ENCODE measurements at regions not wholly inside any gene's neighbourhood (a gene's known extent, or its start where the extent isn't known, plus 50 kb on each side); places are given as distances from the start of the nearest gene placed in this dataset.
"Not testable (repeated sequence)": the region's sequence is repeated elsewhere in the genome, so short reads cannot be mapped to it uniquely, and the experiment has no call there.

- no peak for DNase-seq
- H3K9me3 ChIP-seq (ENCODE audit: control insufficient read depth, low read length, poor library complexity, severe bottlenecking) = no peaks in the 10 kb centered on the region
- H3K36me3 Mint-ChIP-seq (ENCODE audit: low read depth) = no peaks in the 10 kb centered on the region
- no peaks in the 10 kb centered on the region for H3K4me1 Mint-ChIP-seq
- no peak for ATAC-seq
- no peak overlapping the region for H3K4me3 Mint-ChIP-seq
- H3K27me3 Mint-ChIP-seq = no peaks in the 10 kb centered on the region
- H3K27ac Mint-ChIP-seq = no peak overlapping the region
Measured at GRCh38 chr13:89382981-89383380, 1711.8 kb downstream of the SLITRK5 start.

GRCh38 chr13:89383891-89384290 is 1712.7 kb downstream of the SLITRK5 start:
- no peaks in the 10 kb centered on the region for H3K27me3 Mint-ChIP-seq
- H3K9me3 ChIP-seq (ENCODE audit: control insufficient read depth, low read length, poor library complexity, severe bottlenecking) = no peaks in the 10 kb centered on the region
- H3K4me3 Mint-ChIP-seq = no peak overlapping the region
- no peak for DNase-seq
- no peaks in the 10 kb centered on the region for H3K4me1 Mint-ChIP-seq
- no peak for ATAC-seq
- no peak overlapping the region for H3K27ac Mint-ChIP-seq
- no peaks in the 10 kb centered on the region for H3K36me3 Mint-ChIP-seq (ENCODE audit: low read depth)

- no peaks in the 10 kb centered on the region for H3K9me3 ChIP-seq (ENCODE audit: control insufficient read depth, low read length, poor library complexity, severe bottlenecking)
- H3K27ac Mint-ChIP-seq = no peak overlapping the region
- ATAC-seq = no peak
- no peak overlapping the region for H3K4me3 Mint-ChIP-seq
- no peaks in the 10 kb centered on the region for H3K4me1 Mint-ChIP-seq
- DNase-seq = no peak
- no peaks in the 10 kb centered on the region for H3K27me3 Mint-ChIP-seq
- no peaks in the 10 kb centered on the region for H3K36me3 Mint-ChIP-seq (ENCODE audit: low read depth)
Measured at GRCh38 chr13:89393758-89394304, 1722.7 kb downstream of the SLITRK5 start.

DNA sequence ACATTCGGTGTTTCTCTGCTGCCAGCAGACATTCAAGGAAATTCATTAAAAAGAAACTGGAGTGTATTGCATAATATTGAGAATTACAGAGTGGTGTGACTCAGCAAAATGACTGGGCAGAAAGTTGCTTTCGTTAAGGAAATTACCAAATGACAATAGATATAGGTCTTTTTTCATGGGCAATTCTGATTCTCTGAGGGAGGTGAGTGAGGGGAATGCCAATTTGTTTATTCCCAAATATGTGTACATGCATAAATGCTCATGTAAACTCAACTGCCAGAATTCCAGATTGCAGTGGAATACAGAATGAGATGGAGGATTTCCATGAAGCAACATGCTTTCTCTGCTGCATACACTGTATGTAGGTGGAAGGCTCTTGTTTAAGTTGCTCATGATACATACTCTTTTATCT is 1730.1 kb downstream of the SLITRK5 start:
- H3K9me3 ChIP-seq (ENCODE audit: control insufficient read depth, low read length, poor library complexity, severe bottlenecking) = no peaks in the 10 kb centered on the region
- no peaks in the 10 kb centered on the region for H3K36me3 Mint-ChIP-seq (ENCODE audit: low read depth)
- H3K4me1 Mint-ChIP-seq = no peaks in the 10 kb centered on the region
- H3K4me3 Mint-ChIP-seq = no peak overlapping the region
- H3K27ac Mint-ChIP-seq = no peak overlapping the region
- no peaks in the 10 kb centered on the region for H3K27me3 Mint-ChIP-seq
- DNase-seq = no peak
- ATAC-seq = no peak

DNA sequence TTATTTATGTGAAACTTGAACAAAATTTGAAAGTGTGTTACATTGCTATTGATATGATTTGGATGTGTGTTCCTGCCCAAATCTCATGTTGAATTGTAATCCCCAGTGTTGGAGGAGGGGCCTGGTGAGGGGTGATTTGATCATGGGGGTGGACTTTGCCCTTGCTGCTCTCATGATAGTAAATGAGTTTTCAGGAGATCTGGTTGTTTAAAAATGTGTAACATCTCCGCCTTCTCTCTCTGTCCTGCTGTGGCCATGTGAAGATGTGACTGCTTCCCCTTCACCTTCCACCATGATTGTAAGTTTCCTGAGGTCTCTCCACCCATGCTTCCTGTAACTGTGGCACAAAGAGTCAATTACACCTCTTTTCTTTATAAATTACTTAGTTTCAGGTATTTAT is 1731.0 kb downstream of the SLITRK5 start:
- H3K9me3 ChIP-seq (ENCODE audit: control insufficient read depth, low read length, poor library complexity, severe bottlenecking) = no peaks in the 10 kb centered on the region
- no peak overlapping the region for H3K27ac Mint-ChIP-seq
- DNase-seq (no peak), ATAC-seq (no peak)
- no peak overlapping the region for H3K4me3 Mint-ChIP-seq
- H3K36me3 Mint-ChIP-seq (ENCODE audit: low read depth) = no peaks in the 10 kb centered on the region
- H3K27me3 Mint-ChIP-seq = no peaks in the 10 kb centered on the region
- no peaks in the 10 kb centered on the region for H3K4me1 Mint-ChIP-seq

- not testable (repeated sequence) for H3K9me3 ChIP-seq (ENCODE audit: control insufficient read depth, low read length, poor library complexity, severe bottlenecking); H3K36me3 Mint-ChIP-seq (ENCODE audit: low read depth); H3K4me3 Mint-ChIP-seq; DNase-seq; H3K4me1 Mint-ChIP-seq; H3K27ac Mint-ChIP-seq; ATAC-seq; H3K27me3 Mint-ChIP-seq
Measured at GRCh38 chr13:89406096-89406495, 1734.9 kb downstream of the SLITRK5 start.

DNA sequence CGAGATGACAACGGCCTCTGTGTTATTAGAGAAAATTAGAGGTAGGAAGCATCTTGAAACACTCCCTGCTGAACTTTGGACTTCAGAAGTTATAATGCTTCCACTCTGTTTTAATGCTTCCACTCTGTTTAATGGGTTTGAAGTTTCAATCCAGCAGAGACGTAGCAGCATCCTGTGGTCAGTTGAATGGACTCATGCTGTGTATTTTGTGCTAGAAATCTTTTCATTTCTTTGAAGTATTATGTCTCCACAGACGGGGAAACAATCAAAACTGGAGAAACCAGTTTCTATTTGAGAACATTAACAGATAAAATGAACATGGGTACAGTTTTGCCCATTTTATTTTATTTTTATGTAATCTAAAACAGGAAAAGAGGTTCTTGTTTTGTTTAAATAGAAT is 1736.2 kb downstream of the SLITRK5 start:
- Mint-ChIP-seq H3K4me3 (no peak overlapping the region), H3K4me1 (no peaks in the 10 kb centered on the region), H3K27me3 (no peaks in the 10 kb centered on the region), H3K36me3 (ENCODE audit: low read depth) (no peaks in the 10 kb centered on the region), H3K27ac (no peak overlapping the region)
- H3K9me3 ChIP-seq (ENCODE audit: control insufficient read depth, low read length, poor library complexity, severe bottlenecking) = no peaks in the 10 kb centered on the region
- no peak for DNase-seq
- ATAC-seq = no peak

DNA sequence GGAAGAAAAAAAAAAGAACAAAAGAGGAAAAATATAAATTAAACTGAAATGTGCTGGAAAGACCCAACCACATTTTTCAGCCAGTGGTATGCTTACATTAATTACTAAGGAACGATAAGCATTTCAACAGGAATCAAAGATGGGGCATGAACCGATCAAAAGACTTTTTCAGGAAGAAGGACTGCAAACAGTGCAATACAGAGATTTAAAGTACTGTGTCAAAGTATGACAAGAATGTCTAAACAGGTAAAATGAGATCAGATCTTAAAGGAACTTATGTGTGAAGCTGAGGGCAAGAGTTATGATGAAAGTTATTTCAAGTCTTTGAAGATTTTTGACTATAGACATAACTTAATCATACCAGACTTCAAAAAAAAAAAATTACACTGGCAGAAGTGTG is 1761.8 kb downstream of the SLITRK5 start:
- H3K9me3 ChIP-seq (ENCODE audit: control insufficient read depth, low read length, poor library complexity, severe bottlenecking) = no peaks in the 10 kb centered on the region
- Mint-ChIP-seq H3K27ac (no peak overlapping the region), H3K27me3 (no peaks in the 10 kb centered on the region), H3K4me1 (no peaks in the 10 kb centered on the region), H3K4me3 (no peak overlapping the region), H3K36me3 (ENCODE audit: low read depth) (no peaks in the 10 kb centered on the region)
- no peak for DNase-seq
- ATAC-seq = no peak

DNA sequence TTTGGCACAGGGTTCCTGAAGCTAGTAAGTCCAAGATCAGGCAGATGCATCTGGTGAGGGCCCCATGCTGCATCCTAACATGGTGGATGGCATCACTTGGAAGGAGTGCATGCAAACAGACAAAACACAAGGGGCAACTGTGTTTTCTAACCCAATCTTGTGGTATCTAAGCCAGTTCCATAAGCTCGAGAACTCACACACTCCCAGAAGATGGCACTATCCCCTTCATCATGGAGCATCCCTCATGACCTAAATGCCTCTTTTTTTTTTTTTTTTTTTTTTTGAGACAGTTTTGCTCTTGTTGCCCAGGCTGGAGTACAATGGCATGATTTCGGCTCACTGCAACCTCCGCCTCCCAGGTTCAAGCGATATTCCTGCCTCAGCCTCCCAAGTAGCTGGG is 1763.5 kb downstream of the SLITRK5 start:
- not testable (repeated sequence) for DNase-seq; H3K9me3 ChIP-seq (ENCODE audit: control insufficient read depth, low read length, poor library complexity, severe bottlenecking); H3K4me3 Mint-ChIP-seq; H3K27ac Mint-ChIP-seq; ATAC-seq; H3K36me3 Mint-ChIP-seq (ENCODE audit: low read depth); H3K4me1 Mint-ChIP-seq; H3K27me3 Mint-ChIP-seq

- Mint-ChIP-seq H3K4me1 (no peaks in the 10 kb centered on the region), H3K27ac (no peak overlapping the region), H3K27me3 (no peaks in the 10 kb centered on the region)
Measured at GRCh38 chr13:89454681-89455080, 1783.5 kb downstream of the SLITRK5 start.

DNA sequence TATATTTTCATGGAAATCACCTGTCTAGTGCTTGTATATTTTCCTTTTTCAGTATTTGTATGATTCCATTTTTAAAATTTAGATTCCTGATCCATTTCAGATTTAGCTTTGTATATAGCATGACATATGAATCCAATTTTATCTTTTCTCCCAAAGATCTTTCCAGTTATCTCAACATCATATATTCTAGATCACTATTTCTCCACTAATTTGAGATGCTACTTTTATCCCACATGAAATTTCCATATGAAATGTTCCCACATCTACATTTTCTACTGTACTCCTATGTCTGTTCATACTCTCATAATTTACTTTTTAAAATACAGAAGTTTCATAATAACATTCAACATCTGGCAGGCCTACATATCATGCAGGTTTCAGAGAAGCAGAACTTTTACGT is 1784.1 kb downstream of the SLITRK5 start:
- peaks cover 3% of the 10 kb centered on the region for H3K9me3 ChIP-seq (ENCODE audit: control insufficient read depth, low read length, poor library complexity, severe bottlenecking)
- H3K27me3 Mint-ChIP-seq = no peaks in the 10 kb centered on the region
- no peaks in the 10 kb centered on the region for H3K4me1 Mint-ChIP-seq
- no peak overlapping the region for H3K27ac Mint-ChIP-seq
- no peak for DNase-seq
- no peak for ATAC-seq
- no peaks in the 10 kb centered on the region for H3K36me3 Mint-ChIP-seq (ENCODE audit: low read depth)
- no peak overlapping the region for H3K4me3 Mint-ChIP-seq

More at GRCh38 chr13:89454681-89455080, 1783.5 kb downstream of the SLITRK5 start:
- Mint-ChIP-seq H3K4me3 (no peak overlapping the region), H3K36me3 (ENCODE audit: low read depth) (no peaks in the 10 kb centered on the region)
- DNase-seq (no peak), ATAC-seq (no peak)
- H3K9me3 ChIP-seq (ENCODE audit: control insufficient read depth, low read length, poor library complexity, severe bottlenecking) = peaks cover 3% of the 10 kb centered on the region

DNA sequence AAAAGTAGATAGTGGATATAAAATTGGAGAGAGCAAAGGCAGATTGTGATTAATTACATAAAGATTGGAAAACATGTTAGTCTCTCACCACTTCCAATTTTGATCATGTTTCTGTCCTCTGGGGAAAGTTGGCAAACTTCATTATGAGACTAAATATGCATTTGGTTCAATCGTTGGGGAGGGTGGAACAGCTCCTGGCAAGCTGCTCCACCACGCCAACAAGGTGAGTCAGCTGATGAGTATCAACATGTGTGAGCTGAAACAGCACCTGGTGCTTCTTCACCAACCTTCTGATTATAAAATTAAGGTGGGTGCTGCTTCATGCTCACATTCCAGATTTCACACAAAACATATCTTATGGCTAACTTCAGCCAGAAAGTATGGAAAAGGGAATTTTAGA is 1784.6 kb downstream of the SLITRK5 start:
- no peak overlapping the region for H3K27ac Mint-ChIP-seq
- H3K4me1 Mint-ChIP-seq = no peaks in the 10 kb centered on the region
- ATAC-seq (no peak), DNase-seq (no peak)
- no peak overlapping the region for H3K4me3 Mint-ChIP-seq
- H3K27me3 Mint-ChIP-seq = no peaks in the 10 kb centered on the region
- peaks cover under 1% of the 10 kb centered on the region for H3K9me3 ChIP-seq (ENCODE audit: control insufficient read depth, low read length, poor library complexity, severe bottlenecking)
- H3K36me3 Mint-ChIP-seq (ENCODE audit: low read depth) = no peaks in the 10 kb centered on the region

GRCh38 chr13:89457977-89458376 is 1786.8 kb downstream of the SLITRK5 start:
- H3K27ac Mint-ChIP-seq = no peak overlapping the region
- ATAC-seq = no peak
- H3K4me1 Mint-ChIP-seq = no peaks in the 10 kb centered on the region
- H3K27me3 Mint-ChIP-seq = no peaks in the 10 kb centered on the region
- no peak for DNase-seq
- peaks cover 2% of the 10 kb centered on the region for H3K9me3 ChIP-seq (ENCODE audit: control insufficient read depth, low read length, poor library complexity, severe bottlenecking)
- H3K36me3 Mint-ChIP-seq (ENCODE audit: low read depth) = no peaks in the 10 kb centered on the region
- H3K4me3 Mint-ChIP-seq = no peak overlapping the region

- H3K36me3 Mint-ChIP-seq (ENCODE audit: low read depth) = no peaks in the 10 kb centered on the region
- ATAC-seq (no peak), DNase-seq (no peak)
- no peaks in the 10 kb centered on the region for H3K27me3 Mint-ChIP-seq
- no peaks in the 10 kb centered on the region for H3K4me1 Mint-ChIP-seq
- no peak overlapping the region for H3K4me3 Mint-ChIP-seq
- no peak overlapping the region for H3K27ac Mint-ChIP-seq
- H3K9me3 ChIP-seq (ENCODE audit: control insufficient read depth, low read length, poor library complexity, severe bottlenecking) = peaks cover 2% of the 10 kb centered on the region
Measured at GRCh38 chr13:89458456-89458855, 1787.3 kb downstream of the SLITRK5 start.

All from T-helper 17 cell (primary cell).